Peyer's patch (tissue), 4 donors: ENCODE measurements at regions not wholly inside any gene's neighbourhood (a gene's known extent, or its start where the extent isn't known, plus 50 kb on each side); places are given as distances from the start of the nearest gene placed in this dataset.
A peak's percentile ranks its signal among the peaks of the same experiment; 100 is the strongest.

Experiments
- DNase-seq, 3 donors: peaks; one replicate each; pipeline ENCODE4 v3.0.0-alpha.2; 2017 to 2019
- H3K27ac ChIP-seq, 4 donors: fragments of 200-600 bp; sonication (generic); one replicate each; pipeline ENCODE4 v1.5.1; 2016 to 2019
- H3K27me3 ChIP-seq, 2 donors: fragments of 200-600 bp; sonication (generic); one replicate each; pipeline ENCODE4 v1.5.1; 2019
- H3K36me3 ChIP-seq, 3 donors: fragments of 200-600 bp; sonication (generic); one replicate each; pipeline ENCODE4 v1.5.1; 2016 to 2019
- H3K4me1 ChIP-seq, 4 donors: fragments of 200-600 bp; sonication (generic); one replicate each; pipeline ENCODE4 v1.5.1; 2016 to 2019
- H3K4me3 ChIP-seq, 4 donors: fragments of 200-600 bp; sonication (generic); 1 replicate in 3 of 4; 2 replicates in 1 of 4; pipeline ENCODE4 v1.5.1; 2016 to 2019; ENCODE audit warnings: mild to moderate bottlenecking in 1 of 4
- H3K9me3 ChIP-seq, 4 donors: fragments of 200-600 bp; sonication (generic); one replicate each; pipeline ENCODE4 v1.5.1; 2016 to 2019; ENCODE audit warnings: mild to moderate bottlenecking in 1 of 4
- POLR2A ChIP-seq, 2 donors: fragments of 450-650 bp; IDR thresholded peaks; one replicate each; pipeline ENCODE4 v1.5.1; 2017; ENCODE audit warnings: antibody characterized with exemption in 2 of 2, mild to moderate bottlenecking in 2 of 2, moderate library complexity in 2 of 2
- TF ChIP-seq, protein P1 (sequence below), 6 experiments: fragments of 450-650 bp in 4 of 6; fragments of 200-600 bp in 2 of 6; sonication (generic) in 1 of 6; IDR thresholded peaks; one replicate each; pipeline ENCODE4 v1.5.1; 2017 to 2019; ENCODE audit warnings: antibody characterized with exemption in 6 of 6, mild to moderate bottlenecking in 3 of 6, moderate library complexity in 1 of 6

DNA sequence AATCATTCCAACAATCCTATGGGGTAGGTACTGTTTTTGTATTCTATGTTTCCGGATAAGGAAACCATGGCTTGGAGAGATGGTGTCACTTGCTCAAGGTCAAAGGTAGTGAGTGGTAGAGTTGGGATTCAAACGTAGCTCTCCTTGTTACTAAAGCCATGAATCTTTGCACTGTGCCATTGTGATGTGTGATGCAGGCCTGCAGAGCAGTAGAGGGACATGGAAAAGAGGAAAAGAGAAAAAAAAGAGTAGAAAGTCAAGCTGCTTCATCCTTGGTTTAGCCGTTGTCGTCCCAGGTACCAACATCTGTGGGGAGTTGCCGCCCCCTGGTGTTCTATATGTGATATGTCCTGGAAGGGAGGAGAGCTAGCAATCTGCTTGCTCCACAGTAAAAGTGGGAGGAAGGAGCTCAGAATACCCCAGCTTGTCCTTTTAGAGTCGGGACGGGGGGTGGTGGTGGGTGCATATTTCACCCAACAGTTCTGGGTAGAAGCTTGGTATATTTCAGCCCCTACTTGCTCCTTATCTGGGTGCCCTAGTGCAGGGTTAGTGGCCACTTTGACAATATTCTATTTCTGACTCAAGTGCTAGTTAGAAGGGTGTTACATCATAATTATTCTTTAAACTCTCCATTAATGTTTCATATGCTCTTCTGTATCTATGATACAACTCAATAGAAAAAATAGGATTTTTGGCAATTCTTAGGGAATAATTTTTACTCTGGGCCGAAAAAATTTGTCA lies 98.4 kb downstream of the EBNA1BP2 start:
- no peak for TF ChIP-seq POLR2A (IDR thresholded peaks at IDR 0.05)
- TF ChIP-seq, protein P1, sequence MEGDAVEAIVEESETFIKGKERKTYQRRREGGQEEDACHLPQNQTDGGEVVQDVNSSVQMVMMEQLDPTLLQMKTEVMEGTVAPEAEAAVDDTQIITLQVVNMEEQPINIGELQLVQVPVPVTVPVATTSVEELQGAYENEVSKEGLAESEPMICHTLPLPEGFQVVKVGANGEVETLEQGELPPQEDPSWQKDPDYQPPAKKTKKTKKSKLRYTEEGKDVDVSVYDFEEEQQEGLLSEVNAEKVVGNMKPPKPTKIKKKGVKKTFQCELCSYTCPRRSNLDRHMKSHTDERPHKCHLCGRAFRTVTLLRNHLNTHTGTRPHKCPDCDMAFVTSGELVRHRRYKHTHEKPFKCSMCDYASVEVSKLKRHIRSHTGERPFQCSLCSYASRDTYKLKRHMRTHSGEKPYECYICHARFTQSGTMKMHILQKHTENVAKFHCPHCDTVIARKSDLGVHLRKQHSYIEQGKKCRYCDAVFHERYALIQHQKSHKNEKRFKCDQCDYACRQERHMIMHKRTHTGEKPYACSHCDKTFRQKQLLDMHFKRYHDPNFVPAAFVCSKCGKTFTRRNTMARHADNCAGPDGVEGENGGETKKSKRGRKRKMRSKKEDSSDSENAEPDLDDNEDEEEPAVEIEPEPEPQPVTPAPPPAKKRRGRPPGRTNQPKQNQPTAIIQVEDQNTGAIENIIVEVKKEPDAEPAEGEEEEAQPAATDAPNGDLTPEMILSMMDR (IDR thresholded peaks at IDR 0.05): peak; percentile 69 to 96 (median 90)

GRCh38 chr1:43072314-43072713 lies 99.8 kb downstream of the EBNA1BP2 start:
- Histone ChIP-seq H3K36me3 (no peaks in the 10 kb centered on the region), H3K4me1 (peaks cover 0 to 13% (median 6%) of the 10 kb centered on the region in 4 donors), H3K4me3 (no peak overlapping the region), H3K9me3 (no peaks in the 10 kb centered on the region), H3K27me3 (no peaks in the 10 kb centered on the region), H3K27ac (no peak overlapping the region)
- DNase-seq: no peak
- no peak for TF ChIP-seq POLR2A (IDR thresholded peaks at IDR 0.05)

More for the DNA sequence above, 98.4 kb downstream of the EBNA1BP2 start:
- DNase-seq: peak; percentile 71 to 90 (median 73)
- H3K27me3 ChIP-seq: no peaks in the 10 kb centered on the region
- H3K4me3 ChIP-seq: no peak overlapping the region
- H3K4me1 ChIP-seq: peaks cover 0 to 4% (median 2%) of the 10 kb centered on the region in 4 donors
- H3K36me3 ChIP-seq: no peaks in the 10 kb centered on the region
- H3K27ac ChIP-seq: no peak overlapping the region
- no peaks in the 10 kb centered on the region for H3K9me3 ChIP-seq

DNA sequence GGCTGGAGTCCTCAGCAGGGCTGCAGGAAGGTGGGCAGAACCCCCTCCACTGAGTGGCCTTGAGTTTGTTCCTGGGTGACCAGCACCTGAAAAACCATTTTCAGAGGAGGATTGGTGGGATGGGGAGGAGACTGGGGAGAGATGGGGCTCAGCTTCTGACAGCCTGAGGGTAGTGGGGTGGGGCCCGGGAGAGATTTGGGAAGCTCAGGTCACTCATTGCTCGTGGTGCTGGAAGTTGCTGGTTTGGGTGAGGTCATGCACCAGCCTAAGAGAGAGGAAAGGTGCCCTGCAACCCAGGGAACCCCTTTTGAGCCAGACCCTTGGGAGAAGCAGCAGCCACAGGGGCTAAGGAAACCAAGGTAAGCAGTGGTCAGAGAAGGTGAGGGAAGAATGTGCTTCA lies 100.8 kb downstream of the EBNA1BP2 start:
- H3K4me1 ChIP-seq: peaks cover 0 to 13% (median 6%) of the 10 kb centered on the region in 4 donors
- H3K27me3 ChIP-seq: no peaks in the 10 kb centered on the region
- H3K9me3 ChIP-seq: no peaks in the 10 kb centered on the region
- DNase-seq: no peak
- no peak overlapping the region for H3K27ac ChIP-seq
- H3K36me3 ChIP-seq: no peaks in the 10 kb centered on the region
- TF ChIP-seq POLR2A (IDR thresholded peaks at IDR 0.05): no peak
- TF ChIP-seq, protein P1 (IDR thresholded peaks at IDR 0.05): no peak
- H3K4me3 ChIP-seq: no peak overlapping the region

DNA sequence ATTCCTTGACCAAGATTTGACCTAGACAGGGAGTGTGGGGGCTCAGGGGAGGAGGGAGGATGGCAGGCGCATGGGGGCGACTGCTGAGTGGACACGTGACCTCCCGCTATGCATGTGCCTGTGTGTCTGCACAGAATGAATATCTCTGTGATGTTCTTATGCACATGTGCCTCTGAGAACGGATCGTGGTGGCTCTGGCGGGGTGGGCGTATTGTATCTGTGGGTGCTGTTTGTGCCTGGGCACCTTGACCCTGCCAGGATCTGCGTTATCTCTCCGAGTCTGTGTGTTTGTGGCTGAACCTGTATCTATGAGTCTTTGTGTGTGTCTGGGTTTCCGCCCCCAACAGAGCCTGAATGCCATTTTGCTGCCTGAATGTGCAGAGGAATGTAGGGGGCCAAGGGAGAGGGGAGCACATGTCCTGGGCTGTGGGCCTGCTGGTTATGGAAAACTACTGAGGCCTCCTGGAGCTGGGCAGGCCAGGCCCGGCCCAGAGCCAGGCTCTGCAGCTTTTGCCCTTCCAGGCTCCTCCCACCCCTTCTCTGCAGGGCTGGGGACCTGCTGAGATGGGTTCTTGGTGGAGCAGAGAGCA lies 102.5 kb downstream of the EBNA1BP2 start:
- H3K27me3 ChIP-seq: no peaks in the 10 kb centered on the region
- H3K4me1 ChIP-seq: peaks cover 0 to 13% (median 6%) of the 10 kb centered on the region in 4 donors
- no peak for TF ChIP-seq POLR2A (IDR thresholded peaks at IDR 0.05)
- TF ChIP-seq, protein P1 (IDR thresholded peaks at IDR 0.05): no peak
- no peak for DNase-seq
- H3K9me3 ChIP-seq: no peaks in the 10 kb centered on the region
- no peaks in the 10 kb centered on the region for H3K36me3 ChIP-seq
- peak overlapping the region in 1 of 4 donors; percentile 1 for H3K27ac ChIP-seq
- no peak overlapping the region for H3K4me3 ChIP-seq

DNA sequence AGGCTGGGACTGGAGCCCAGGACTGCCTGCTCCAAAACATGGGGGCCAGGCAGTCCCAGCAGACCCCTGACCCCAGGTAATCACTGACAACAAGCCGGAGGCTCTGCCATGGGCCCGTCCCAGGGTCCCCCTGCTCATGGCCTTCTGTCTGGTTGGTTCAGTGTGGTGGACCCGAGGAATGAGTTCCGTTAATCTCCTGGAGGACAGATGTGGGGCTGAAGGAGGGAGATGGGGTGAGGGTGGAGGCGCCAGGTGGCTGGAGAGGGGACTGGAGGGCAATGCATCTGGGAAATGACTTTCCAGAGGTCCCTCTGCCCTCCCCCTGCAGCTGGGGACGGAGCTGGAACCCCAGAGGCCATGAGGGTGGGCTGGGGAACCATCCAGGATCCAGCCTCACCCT lies 103.2 kb downstream of the EBNA1BP2 start:
- no peaks in the 10 kb centered on the region for H3K27me3 ChIP-seq
- no peak overlapping the region for H3K4me3 ChIP-seq
- DNase-seq: no peak
- no peaks in the 10 kb centered on the region for H3K9me3 ChIP-seq
- peaks cover 0 to 13% (median 6%) of the 10 kb centered on the region in 4 donors for H3K4me1 ChIP-seq
- H3K36me3 ChIP-seq: no peaks in the 10 kb centered on the region
- no peak for TF ChIP-seq POLR2A (IDR thresholded peaks at IDR 0.05)
- TF ChIP-seq, protein P1 (IDR thresholded peaks at IDR 0.05): no peak
- H3K27ac ChIP-seq: peak overlapping the region in 1 of 4 donors; percentile 1
